GM19397 (cell line): ENCODE measurements at regions not wholly inside any gene's neighbourhood (a gene's known extent, or its start where the extent isn't known, plus 50 kb on each side); places are given as distances from the start of the nearest gene placed in this dataset.
A peak's percentile ranks its signal among the peaks of the same experiment; 100 is the strongest.
"Not testable (repeated sequence)": the region's sequence is repeated elsewhere in the genome, so short reads cannot be mapped to it uniquely, and the experiment has no call there.

Experiments used
- ATAC-seq: cut with Tn5 transposase; IDR thresholded peaks from one replicate; pipeline ENCODE4 v1.9.1; 2021; ENCODE audit warnings: mild to moderate bottlenecking, moderate library complexity; ENCODE audit not compliant: unreplicated experiment

DNA sequence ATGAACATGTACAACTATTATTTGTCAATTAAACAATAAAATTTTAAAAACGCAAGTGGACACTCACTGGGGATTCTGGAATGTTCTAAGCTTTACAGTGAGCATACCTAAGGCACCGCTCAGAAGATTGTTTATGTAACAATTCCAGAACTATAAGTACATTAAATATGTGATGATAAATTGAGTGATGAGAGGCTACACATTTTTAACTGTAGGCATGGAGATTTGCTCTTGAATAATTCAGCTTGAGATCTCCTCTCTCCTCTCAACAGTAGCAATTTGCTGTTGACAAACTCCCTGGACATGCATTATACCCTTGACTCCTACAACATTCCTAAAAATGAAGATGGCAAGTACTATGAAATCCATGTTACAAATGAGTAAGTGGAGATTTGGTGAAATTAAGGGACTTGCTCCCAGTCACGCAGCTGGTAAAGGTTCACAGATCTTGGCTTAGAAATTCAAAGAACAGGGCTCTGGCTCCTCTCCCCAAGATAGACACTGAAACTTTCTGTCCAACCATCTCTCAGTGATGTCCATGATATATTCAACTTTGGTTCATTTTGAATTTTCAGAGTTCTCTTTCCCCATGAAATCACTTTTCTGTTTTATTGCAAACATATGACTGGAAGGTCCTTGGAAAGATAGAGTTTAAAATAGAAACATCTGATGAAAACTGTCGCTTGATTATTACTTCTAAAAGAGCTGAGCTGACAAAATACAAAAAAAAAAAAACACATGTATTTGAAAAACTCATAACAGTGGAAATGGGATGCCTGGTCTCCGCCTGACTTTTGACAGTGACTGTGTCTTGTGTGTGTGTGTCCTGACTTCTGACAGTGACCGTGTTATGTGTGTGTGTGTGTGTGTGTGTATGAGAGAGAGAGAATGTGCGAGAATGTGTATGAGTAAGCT, 488.3 kb downstream of the TNS3 start:
- ATAC-seq = no peak

GRCh38 chr7:47092336-47092735, 489.6 kb downstream of the TNS3 start:
- ATAC-seq = no peak

GRCh38 chr7:47091141-47091540, 490.8 kb downstream of the TNS3 start:
- no peak for ATAC-seq

GRCh38 chr7:47089461-47089860, 492.4 kb downstream of the TNS3 start:
- ATAC-seq = no peak

DNA sequence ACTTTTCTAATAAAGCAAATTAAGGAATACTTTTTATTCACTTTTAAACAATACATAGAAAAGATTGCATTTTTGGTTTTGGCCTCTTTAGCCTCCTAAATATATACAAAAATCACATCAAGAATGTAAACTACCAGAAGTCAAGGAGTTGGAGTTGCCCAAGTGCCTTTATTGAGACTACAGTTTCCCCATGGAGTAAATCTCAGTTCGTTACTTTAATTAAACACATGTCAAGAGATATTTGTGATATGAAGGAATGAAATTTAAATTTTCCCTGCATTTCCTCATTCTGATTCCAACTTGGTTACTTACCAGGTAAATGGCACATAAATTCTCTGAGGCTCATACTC, 492.9 kb downstream of the TNS3 start:
- no peak for ATAC-seq

GRCh38 chr7:47088329-47089067, 493.4 kb downstream of the TNS3 start:
- ATAC-seq = peak; percentile 67

- no peak for ATAC-seq
These were observed 494.0 kb downstream of the TNS3 start for GRCh38 chr7:47087866-47088265.

GRCh38 chr7:47085491-47086275, 496.2 kb downstream of the TNS3 start:
- no peak for ATAC-seq

- no peak for ATAC-seq
These were observed 498.2 kb downstream of the TNS3 start for GRCh38 chr7:47083476-47084250.

DNA sequence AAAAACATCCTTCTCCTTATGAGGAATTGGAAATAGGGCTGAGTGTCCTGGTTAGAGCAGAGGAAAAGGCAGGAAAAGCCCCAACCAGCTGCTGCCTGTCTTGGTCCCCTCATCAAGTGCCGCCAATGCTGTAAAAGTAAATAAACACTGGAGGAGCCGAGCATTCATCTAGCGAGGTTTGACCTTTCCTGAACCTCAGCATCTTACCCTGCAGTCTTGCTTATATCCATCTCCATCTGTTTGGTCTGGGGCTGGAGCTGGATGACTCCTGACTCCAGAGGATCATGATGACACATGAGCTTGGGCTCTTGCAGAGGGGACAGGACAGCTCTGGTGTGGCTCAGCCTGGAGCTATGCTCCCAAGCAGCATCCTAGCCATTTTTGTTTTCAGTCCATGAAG, 501.1 kb downstream of the TNS3 start:
- ATAC-seq = no peak

- ATAC-seq = no peak
These were observed 503.7 kb downstream of the TNS3 start for GRCh38 chr7:47078241-47078640.

- no peak for ATAC-seq
These were observed 507.2 kb downstream of the TNS3 start for GRCh38 chr7:47074702-47075153.

DNA sequence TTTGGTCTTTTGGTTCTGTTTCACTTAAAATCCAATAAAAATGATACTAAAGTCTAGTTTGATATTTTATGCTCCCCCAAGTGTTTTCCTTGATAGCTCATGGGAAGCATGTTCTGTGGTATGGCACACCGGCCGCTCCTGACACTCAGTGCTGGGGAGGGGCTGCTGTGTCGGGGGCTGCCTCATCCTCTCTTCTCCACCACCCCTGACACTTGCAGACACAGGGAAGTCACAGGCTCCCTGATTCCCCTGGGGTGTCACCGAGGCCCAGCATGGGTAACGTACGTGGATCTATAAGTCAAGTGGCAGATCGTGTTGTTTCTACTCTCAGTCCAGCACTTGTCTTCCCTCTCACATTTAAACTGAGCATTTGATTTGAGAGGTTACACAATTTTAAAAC, 508.6 kb downstream of the TNS3 start:
- no peak for ATAC-seq

GRCh38 chr7:47071866-47072265, 510.0 kb downstream of the TNS3 start:
- ATAC-seq = no peak

DNA sequence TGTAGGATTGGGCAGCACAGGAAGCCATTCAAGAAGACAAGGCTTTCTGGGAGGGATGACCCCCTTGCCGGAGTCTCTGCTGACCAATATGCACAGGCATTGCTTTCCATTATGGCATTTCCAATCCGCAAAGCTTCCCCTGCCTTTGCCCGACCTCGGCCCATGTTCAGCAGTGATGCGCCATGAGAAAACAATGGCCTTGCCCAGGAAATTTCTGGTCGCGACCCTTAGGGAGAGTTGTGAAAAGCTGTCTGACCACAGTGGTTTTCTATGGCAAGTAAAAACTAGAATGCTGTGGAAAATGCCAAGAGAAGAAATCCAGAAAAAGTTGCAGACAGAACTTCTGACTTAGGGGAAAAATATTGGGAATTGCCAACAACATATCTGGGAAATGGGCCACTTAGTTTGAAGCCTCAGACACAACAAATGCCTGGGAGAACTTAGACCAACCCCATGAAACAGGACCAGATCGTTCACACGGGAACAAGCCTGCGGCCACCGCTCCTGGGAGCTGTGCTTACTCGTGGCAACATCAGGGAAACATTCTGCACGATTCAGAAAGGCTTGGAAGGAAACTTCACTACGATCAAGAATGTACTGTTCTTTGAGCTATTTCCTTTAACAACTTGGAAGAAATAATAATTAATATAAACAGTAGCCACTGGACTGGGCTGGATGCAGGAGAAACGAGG, 512.4 kb downstream of the TNS3 start:
- ATAC-seq = no peak

GRCh38 chr7:47066976-47067614, 514.8 kb downstream of the TNS3 start:
- ATAC-seq = no peak

DNA sequence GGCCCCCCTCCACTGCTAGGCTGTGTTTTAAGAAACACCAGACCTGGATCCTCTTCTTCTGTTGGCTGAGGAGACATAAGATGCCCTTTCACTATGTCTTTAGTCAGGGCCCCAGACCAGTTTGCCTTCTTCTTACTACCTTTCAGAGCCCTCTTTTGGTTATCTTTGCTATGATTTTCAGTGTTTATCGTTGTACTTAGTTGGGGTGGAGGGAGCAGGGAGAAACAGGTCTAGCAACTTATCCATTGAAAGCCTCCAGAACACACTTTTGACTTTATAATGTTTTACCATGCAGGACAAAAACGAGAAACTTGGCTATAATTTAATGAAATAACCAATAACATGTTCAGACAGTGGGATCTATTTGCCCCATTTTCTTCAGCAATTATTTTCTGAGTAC, 525.2 kb downstream of the TNS3 start:
- no peak for ATAC-seq

DNA sequence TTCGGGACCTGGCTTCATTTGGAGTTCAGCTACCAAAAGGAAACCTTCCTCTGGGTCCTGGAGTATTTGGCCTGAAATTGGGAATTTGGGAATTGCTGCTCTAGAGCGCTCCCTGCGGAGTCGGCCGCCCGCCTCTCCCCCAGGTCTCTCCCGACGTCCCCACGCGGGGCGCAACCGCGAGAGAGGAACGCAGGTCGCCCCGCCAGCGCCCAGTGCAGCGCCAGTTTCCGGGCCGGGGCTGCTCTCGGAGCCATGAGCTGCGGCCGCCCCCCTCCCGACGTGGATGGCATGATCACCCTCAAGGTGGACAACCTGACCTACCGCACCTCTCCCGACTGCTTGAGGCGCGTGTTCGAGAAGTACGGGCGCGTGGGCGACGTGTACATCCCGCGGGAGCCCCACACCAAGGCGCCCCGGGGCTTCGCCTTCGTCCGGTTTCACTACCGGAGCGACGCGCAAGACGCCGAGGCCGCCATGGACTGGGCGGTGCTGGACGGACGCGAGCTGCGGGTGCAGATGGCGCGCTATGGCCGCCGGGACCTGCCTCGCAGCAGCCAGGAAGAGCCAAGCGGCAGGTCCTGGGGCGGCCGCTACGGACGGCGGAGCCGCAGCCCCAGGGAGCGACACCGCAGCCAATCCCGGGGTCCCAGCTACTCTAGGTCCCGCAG, 529.2 kb downstream of the TNS3 start:
- not testable (repeated sequence) for ATAC-seq

- no peak for ATAC-seq
These were observed 532.6 kb downstream of the TNS3 start for GRCh38 chr7:47049234-47049774.
